Right hindlimb (tissue), 1 donor: ENCODE measurements at regions not wholly inside any gene's neighbourhood (a gene's known extent, or its start where the extent isn't known, plus 50 kb on each side); places are given as distances from the start of the nearest gene placed in this dataset.
"Not testable (repeated sequence)": the region's sequence is repeated elsewhere in the genome, so short reads cannot be mapped to it uniquely, and the experiment has no call there.

ENCODE experiments used
- DNase-seq: peaks from one replicate; pipeline ENCODE4 v3.0.0-alpha.2; 2018

GRCh38 chr10:90975096-90975495 lies 54.2 kb upstream of the ANKRD1 start:
- DNase-seq, result no peak

GRCh38 chr10:90977162-90977854 lies 56.4 kb upstream of the ANKRD1 start:
- DNase-seq, result no peak

- no peak for DNase-seq
Measured at GRCh38 chr10:90977855-90978486, 57.1 kb upstream of the ANKRD1 start.

- no peak for DNase-seq
Measured at GRCh38 chr10:90982406-90983008, 61.6 kb upstream of the ANKRD1 start.

GRCh38 chr10:90983914-90984549 lies 63.1 kb upstream of the ANKRD1 start:
- DNase-seq, result no peak

GRCh38 chr10:90984898-90985297 lies 64.0 kb upstream of the ANKRD1 start:
- DNase-seq, result no peak

GRCh38 chr10:90985321-90985933 lies 64.5 kb upstream of the ANKRD1 start:
- DNase-seq, result no peak

- DNase-seq, result no peak
Measured at GRCh38 chr10:90986136-90986760, 65.4 kb upstream of the ANKRD1 start.

GRCh38 chr10:90986870-90987269 lies 66.0 kb upstream of the ANKRD1 start:
- DNase-seq, result no peak

- no peak for DNase-seq
Measured at GRCh38 chr10:90987383-90987782, 66.5 kb upstream of the ANKRD1 start.

GRCh38 chr10:90988024-90988423 lies 67.1 kb upstream of the ANKRD1 start:
- DNase-seq, result no peak

- DNase-seq, result no peak
Measured at GRCh38 chr10:90988802-90989201, 67.9 kb upstream of the ANKRD1 start.

- DNase-seq, result no peak
Measured at GRCh38 chr10:90989378-90989777, 68.5 kb upstream of the ANKRD1 start.

- no peak for DNase-seq
Measured at GRCh38 chr10:90992462-90992861, 71.6 kb upstream of the ANKRD1 start.

GRCh38 chr10:90993340-90993739 lies 72.5 kb upstream of the ANKRD1 start:
- DNase-seq, result no peak

- no peak for DNase-seq
Measured at GRCh38 chr10:90997670-90998069, 76.8 kb upstream of the ANKRD1 start.

GRCh38 chr10:90998733-90999511 lies 78.0 kb upstream of the ANKRD1 start:
- DNase-seq, result no peak

- no peak for DNase-seq
Measured at GRCh38 chr10:90999512-91000172, 78.8 kb upstream of the ANKRD1 start.

GRCh38 chr10:91000470-91000869 lies 79.6 kb upstream of the ANKRD1 start:
- no peak for DNase-seq

GRCh38 chr10:91000985-91001384 lies 80.1 kb upstream of the ANKRD1 start:
- no peak for DNase-seq

GRCh38 chr10:91002656-91003055 lies 81.8 kb upstream of the ANKRD1 start:
- no peak for DNase-seq

- DNase-seq, result not testable (repeated sequence)
Measured at GRCh38 chr10:91003379-91003778, 82.5 kb upstream of the ANKRD1 start.
